ENCODE measurements at regions not wholly inside any gene's neighbourhood (a gene's known extent, or its start where the extent isn't known, plus 50 kb on each side); places are given as distances from the start of the nearest gene placed in this dataset.

- Histone ChIP-seq H3K27me3 (ENCODE audit: control insufficient read depth in 1 of 2, insufficient read depth in 2 of 2, low read length in 2 of 2) (no peaks in the 10 kb centered on the region), H3K36me3 (replicated peaks in 1 of 2; ENCODE audit: control insufficient read depth in 1 of 2, insufficient read depth in 2 of 2, low read length in 2 of 2) (no peaks in the 10 kb centered on the region), H3K9ac (ENCODE audit: insufficient read depth, low read depth, low read length) (no peak overlapping the region), H2AFZ (ENCODE audit: low read length) (no peak overlapping the region), H3K4me1 (ENCODE audit: insufficient read depth, low read length) (no peaks in the 10 kb centered on the region), H3K9me3 (ENCODE audit: low read length) (no peaks in the 10 kb centered on the region), H3K4me2 (ENCODE audit: low read depth, low read length) (no peak overlapping the region), H3K27ac (ENCODE audit: extremely low read length, insufficient read depth, low read length) (no peak overlapping the region), H3K79me2 (ENCODE audit: insufficient read depth, low read length) (no peaks in the 10 kb centered on the region), H3K4me3 (replicated peaks in 1 of 3; ENCODE audit: insufficient read depth in 1 of 3, low read depth in 2 of 3, low read length in 3 of 3) (no peak overlapping the region), H4K20me1 (ENCODE audit: insufficient read depth, low read length) (no peaks in the 10 kb centered on the region)
- WGBS (ENCODE audit: low lambda C conversion rate): 0% methylated on average over 1 of the region's 1 CpG
- intact Hi-C loops (cut with micrococcal nuclease; ENCODE audit: unreplicated experiment) (no loop called here), in situ Hi-C loops (cut with HindIII; ENCODE audit: extremely low pct_ligation_motif_present, low pct_unique_long_range_greater_than_20kb) (no loop called here)
- no TSS peak for BruUV-seq (replicated peaks)
- ChIA-PET POLR2A (no interaction called here), CTCF (ENCODE audit: low intra/inter-chr PET ratio, low total read pairs) (no interaction called here)
- TF ChIP-seq ZKSCAN5 (CRISPR knock-in tag; IDR thresholded peaks at IDR 0.05) (no peak), ZEB1 (IDR thresholded peaks at IDR 0.05; ENCODE audit: insufficient replicate concordance, low read depth) (no peak), GTF2F1 (IDR thresholded peaks at IDR 0.05; ENCODE audit: low read length) (no peak), ZNF841 (CRISPR knock-in tag; IDR thresholded peaks at IDR 0.05; ENCODE audit: borderline replicate concordance) (no peak), ZFP1 (CRISPR knock-in tag; IDR thresholded peaks at IDR 0.05) (no peak), PREB (CRISPR knock-in tag; IDR thresholded peaks at IDR 0.05) (no peak), ZSCAN20 (CRISPR knock-in tag; IDR thresholded peaks at IDR 0.05; ENCODE audit: borderline replicate concordance) (no peak), ZBTB21 (CRISPR knock-in tag; IDR thresholded peaks at IDR 0.05) (no peak), THYN1 (CRISPR knock-in tag; IDR thresholded peaks at IDR 0.05; ENCODE audit: borderline replicate concordance, low read depth) (no peak), ZNF776 (CRISPR knock-in tag; IDR thresholded peaks at IDR 0.05) (no peak), TEAD3 (CRISPR knock-in tag; optimal IDR thresholded peaks at IDR 0.05; ENCODE audit: borderline replicate concordance) (no peak), WIZ (CRISPR knock-in tag; IDR thresholded peaks at IDR 0.05) (no peak), CAMTA2 (CRISPR knock-in tag; IDR thresholded peaks at IDR 0.05; ENCODE audit: borderline replicate concordance) (no peak), ZUFSP (CRISPR knock-in tag; IDR thresholded peaks at IDR 0.05; ENCODE audit: borderline replicate concordance) (no peak)
- DNase-seq (ENCODE audit: low spot score) (no peak), FAIRE-seq (no peak), ATAC-seq (no peak)
These were observed 274.4 kb upstream of the CLINT1 start for GRCh38 chr5:158133369-158133768.
